Cardiac muscle cell (in vitro differentiated cells and primary cell): ENCODE measurements at regions not wholly inside any gene's neighbourhood (a gene's known extent, or its start where the extent isn't known, plus 50 kb on each side); places are given as distances from the start of the nearest gene placed in this dataset.

Experiments used
- DNase-seq, 2 donors: peaks; one replicate each; pipeline versions ENCODE4 v3.0.0 to v3.0.0-alpha.2; 2010 to 2017; ENCODE audit warnings: low read depth in 1 of 2, low spot score in 1 of 2
- H3K27ac ChIP-seq: fragments of 200-600 bp; sonication (generic); 2 replicates; pipeline ENCODE4 v1.5.1; 2016
- H3K27me3 ChIP-seq: fragments of 200-600 bp; sonication (generic); 2 replicates; pipeline ENCODE4 v1.6.0; 2016; ENCODE audit warnings: control low read depth
- H3K36me3 ChIP-seq: fragments of 200-600 bp; sonication (generic); 2 replicates; pipeline ENCODE4 v1.5.1; 2016; ENCODE audit warnings: control low read depth
- H3K4me1 ChIP-seq: fragments of 200-600 bp; sonication (generic); 2 replicates; pipeline ENCODE4 v1.8.1; 2017; ENCODE audit warnings: low read depth, mild to moderate bottlenecking, mixed run types
- H3K4me3 ChIP-seq: fragments of 200-600 bp; sonication (generic); 2 replicates; pipeline ENCODE4 v1.5.1; 2016; ENCODE audit warnings: mild to moderate bottlenecking
- H3K9me3 ChIP-seq: fragments of 200-600 bp; sonication (generic); 2 replicates; pipeline ENCODE4 v1.5.1; 2017; ENCODE audit warnings: low read depth, mild to moderate bottlenecking, control low read depth
- CTCF ChIP-seq: IDR thresholded peaks from 2 replicates; pipeline ENCODE4 v1.5.1; 2012; ENCODE audit warnings: low read depth, mild to moderate bottlenecking, low read length

GRCh38 chr9:28758971-28759370 is 1185.7 kb upstream of the C9orf72 start:
- no peaks in the 10 kb centered on the region for H3K9me3 ChIP-seq
- H3K4me3 ChIP-seq: no peak overlapping the region
- no peak for TF ChIP-seq CTCF
- peaks cover 26% of the 10 kb centered on the region for H3K27me3 ChIP-seq
- H3K36me3 ChIP-seq: no peaks in the 10 kb centered on the region
- H3K4me1 ChIP-seq: no peaks in the 10 kb centered on the region
- DNase-seq: no peak
- no peak overlapping the region for H3K27ac ChIP-seq

GRCh38 chr9:28762167-28762566 is 1188.9 kb upstream of the C9orf72 start:
- no peak for TF ChIP-seq CTCF
- no peak for DNase-seq
- Histone ChIP-seq H3K4me3 (no peak overlapping the region), H3K4me1 (no peaks in the 10 kb centered on the region), H3K27me3 (peaks cover 37% of the 10 kb centered on the region), H3K27ac (no peak overlapping the region), H3K9me3 (no peaks in the 10 kb centered on the region), H3K36me3 (no peaks in the 10 kb centered on the region)

- no peak overlapping the region for H3K27ac ChIP-seq
- TF ChIP-seq CTCF: no peak
- DNase-seq: no peak
- no peak overlapping the region for H3K4me3 ChIP-seq
- no peaks in the 10 kb centered on the region for H3K4me1 ChIP-seq
- H3K9me3 ChIP-seq: no peaks in the 10 kb centered on the region
- H3K36me3 ChIP-seq: no peaks in the 10 kb centered on the region
- peaks cover 41% of the 10 kb centered on the region for H3K27me3 ChIP-seq
Observed at GRCh38 chr9:28764532-28764931, 1191.3 kb upstream of the C9orf72 start.

GRCh38 chr9:28770226-28770625 is 1196.9 kb upstream of the C9orf72 start:
- Histone ChIP-seq H3K27ac (no peak overlapping the region), H3K27me3 (peaks cover 62% of the 10 kb centered on the region), H3K9me3 (no peaks in the 10 kb centered on the region), H3K36me3 (no peaks in the 10 kb centered on the region), H3K4me1 (no peaks in the 10 kb centered on the region), H3K4me3 (no peak overlapping the region)
- no peak for TF ChIP-seq CTCF
- no peak for DNase-seq

- Histone ChIP-seq H3K36me3 (no peaks in the 10 kb centered on the region), H3K27me3 (peaks cover 59% of the 10 kb centered on the region), H3K4me1 (no peaks in the 10 kb centered on the region), H3K9me3 (no peaks in the 10 kb centered on the region), H3K4me3 (no peak overlapping the region), H3K27ac (no peak overlapping the region)
- no peak for TF ChIP-seq CTCF
- no peak for DNase-seq
Observed at GRCh38 chr9:28770827-28771226, 1197.5 kb upstream of the C9orf72 start.
